Middle frontal gyrus (tissue), 1 donor: ENCODE measurements at regions not wholly inside any gene's neighbourhood (a gene's known extent, or its start where the extent isn't known, plus 50 kb on each side); places are given as distances from the start of the nearest gene placed in this dataset.
"Not testable (repeated sequence)": the region's sequence is repeated elsewhere in the genome, so short reads cannot be mapped to it uniquely, and the experiment has no call there.

ENCODE experiments used
- DNase-seq: peaks from one replicate; pipeline ENCODE4 v3.0.0-alpha.2; 2015; ENCODE audit warnings: low spot score; ENCODE audit errors: extremely low spot score

GRCh38 chr17:5747276-5747675 lies 163.0 kb upstream of the NLRP1 start:
- DNase-seq, result no peak

- no peak for DNase-seq
These were observed 163.7 kb upstream of the NLRP1 start for GRCh38 chr17:5747964-5748363.

GRCh38 chr17:5753421-5753820 lies 169.1 kb upstream of the NLRP1 start:
- no peak for DNase-seq

DNA sequence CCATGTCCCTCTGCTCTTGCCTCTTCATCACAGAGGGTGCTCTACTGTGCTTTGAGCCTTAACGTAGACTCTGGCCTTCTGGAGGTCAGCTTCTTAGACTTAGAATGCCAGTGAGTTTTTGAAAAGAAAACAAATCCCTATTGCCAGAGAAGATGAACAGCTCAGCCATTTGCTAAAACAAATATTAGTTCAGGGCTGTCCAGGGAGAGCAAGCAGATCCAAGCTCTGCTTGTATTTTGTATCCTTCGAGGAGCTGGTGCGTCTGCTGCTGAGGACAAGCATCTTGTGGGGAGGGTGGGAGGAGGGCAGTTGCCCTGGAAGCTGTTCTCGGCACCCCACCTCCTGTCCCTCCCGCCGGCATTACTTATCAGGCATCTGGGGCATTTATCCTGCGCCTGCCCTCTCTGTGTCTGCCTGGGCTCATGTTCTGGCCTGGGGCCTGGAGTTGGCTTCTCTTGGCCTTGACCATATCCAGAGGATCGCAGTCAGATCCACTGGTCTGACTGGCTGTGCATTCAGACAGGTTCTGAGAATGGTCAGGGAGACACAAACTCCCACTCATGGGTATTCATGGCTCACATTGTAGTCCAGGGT lies 173.1 kb upstream of the NLRP1 start:
- DNase-seq, result no peak

GRCh38 chr17:5758651-5759050 lies 174.3 kb upstream of the NLRP1 start:
- no peak for DNase-seq

- DNase-seq, result no peak
These were observed 175.2 kb upstream of the NLRP1 start for GRCh38 chr17:5759501-5759925.

DNA sequence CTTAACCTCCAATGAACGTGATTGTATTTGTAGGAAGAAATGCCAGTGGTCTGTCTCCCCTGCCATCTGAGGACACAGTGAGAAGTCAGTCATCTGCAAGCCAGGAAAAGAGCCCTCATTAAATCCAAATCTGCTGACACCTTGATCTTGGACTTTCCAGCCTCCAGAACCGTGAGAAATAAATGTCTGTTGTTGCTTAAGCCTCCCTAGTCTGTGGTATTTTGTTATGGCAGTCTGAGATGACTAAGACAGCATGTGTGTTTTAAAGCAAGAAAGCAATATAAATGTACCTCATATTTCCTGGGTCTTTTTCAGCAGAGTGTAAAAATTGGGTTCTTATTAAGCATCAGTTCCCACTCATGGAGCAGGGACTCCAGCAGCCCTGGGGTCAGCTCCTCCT lies 177.9 kb upstream of the NLRP1 start:
- no peak for DNase-seq

DNA sequence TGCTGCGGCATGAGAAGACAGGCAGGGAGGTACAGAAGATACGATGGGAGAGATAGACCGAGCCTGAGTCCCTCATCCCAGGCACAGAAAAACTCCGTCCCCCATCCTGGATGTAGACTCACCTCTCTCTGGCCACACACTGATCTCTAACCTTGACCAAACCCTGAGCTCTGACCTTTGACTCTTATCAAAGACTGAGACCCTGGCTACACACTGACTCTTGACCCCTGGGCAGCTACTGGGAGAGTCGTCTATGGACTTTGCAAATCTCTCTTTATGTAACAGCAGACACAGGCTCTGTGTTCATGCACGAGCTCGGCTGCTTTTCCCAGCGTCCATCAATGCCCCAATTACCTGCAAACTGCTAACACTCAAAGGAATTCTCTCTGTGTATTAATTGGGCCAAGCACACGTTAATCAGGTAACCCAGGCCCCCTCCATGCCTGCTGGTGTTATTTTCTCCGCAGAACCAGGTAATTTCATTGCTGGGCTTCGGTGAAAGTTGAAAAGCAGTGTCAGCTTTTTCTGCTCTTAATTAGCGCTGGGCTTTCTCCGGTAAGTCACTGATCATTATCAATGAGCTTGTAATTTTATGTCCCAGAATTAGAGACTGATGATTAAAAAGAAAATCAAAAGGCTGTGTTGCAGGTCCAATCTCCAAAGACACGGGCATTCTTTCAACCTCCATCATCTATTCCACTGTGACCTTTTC lies 179.4 kb upstream of the NLRP1 start:
- no peak for DNase-seq

GRCh38 chr17:5769593-5770354 lies 185.5 kb upstream of the NLRP1 start:
- DNase-seq, result no peak

- no peak for DNase-seq
These were observed 186.3 kb upstream of the NLRP1 start for GRCh38 chr17:5770441-5771270.

GRCh38 chr17:5771271-5771577 lies 186.9 kb upstream of the NLRP1 start:
- not testable (repeated sequence) for DNase-seq

DNA sequence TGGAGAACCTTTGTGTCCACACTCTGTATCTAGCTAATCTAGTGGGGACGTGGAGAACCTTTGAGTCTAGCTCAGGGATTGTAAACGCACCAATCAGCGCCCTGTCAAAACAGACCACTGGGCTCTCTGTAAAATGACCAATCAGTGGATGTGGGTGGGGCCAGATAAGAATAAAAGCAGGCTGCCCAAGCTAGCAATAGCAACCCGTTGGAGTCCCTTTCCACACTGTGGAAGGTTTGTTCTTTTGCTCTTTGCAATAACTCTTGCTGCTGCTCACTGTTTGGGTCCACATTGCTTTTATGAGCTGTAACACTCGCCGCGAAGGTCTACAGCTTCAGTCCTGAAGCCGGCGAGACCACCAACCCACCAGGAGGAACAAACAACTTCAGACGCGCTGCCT lies 187.7 kb upstream of the NLRP1 start:
- not testable (repeated sequence) for DNase-seq

- no peak for DNase-seq
These were observed 188.4 kb upstream of the NLRP1 start for GRCh38 chr17:5772720-5773119.

DNA sequence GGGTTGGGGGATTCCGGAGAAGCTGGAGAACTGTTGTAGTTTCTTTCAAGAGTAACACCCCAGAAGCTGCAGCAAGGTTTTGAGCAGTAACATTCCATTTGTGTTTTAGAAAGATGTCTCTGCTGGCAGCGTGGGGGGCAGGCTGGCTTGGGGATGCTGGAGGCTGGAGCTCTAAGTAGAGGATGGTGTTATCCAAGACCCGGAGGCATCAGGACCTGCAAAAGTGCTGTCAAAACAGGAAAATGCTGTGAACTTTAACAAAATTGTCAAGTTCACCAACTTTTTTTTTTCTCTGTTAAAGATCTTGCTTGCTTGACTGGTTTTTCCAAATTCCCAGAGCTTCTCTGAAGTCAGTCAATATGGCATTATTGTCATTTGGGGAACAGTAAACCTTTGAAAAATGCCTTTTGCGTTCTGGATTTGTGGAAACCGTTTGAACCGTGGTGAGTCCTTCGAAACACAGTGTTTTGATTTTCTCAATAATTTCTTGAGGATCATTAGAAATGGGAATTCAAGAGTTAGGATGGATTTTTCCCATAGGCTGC lies 189.6 kb upstream of the NLRP1 start:
- no peak for DNase-seq

DNA sequence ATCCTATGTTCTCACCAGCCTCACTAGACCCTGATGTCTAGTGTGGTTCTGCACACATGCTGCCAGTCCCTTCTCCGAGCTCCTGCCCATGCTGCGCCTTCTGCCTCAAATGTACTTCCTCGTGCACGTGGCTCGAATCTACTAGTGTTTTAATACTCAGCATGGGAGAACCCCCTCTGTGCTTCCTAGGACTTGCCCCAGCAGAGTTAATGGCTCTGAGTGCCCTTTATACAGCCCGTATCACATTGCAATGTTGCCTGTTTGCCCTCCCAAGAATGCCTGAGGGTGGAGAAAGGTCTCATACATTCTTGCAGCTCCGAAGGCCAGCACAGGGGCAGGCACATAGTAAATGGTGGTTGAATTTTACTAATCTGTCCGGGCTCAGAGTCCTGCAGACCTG lies 190.8 kb upstream of the NLRP1 start:
- DNase-seq, result no peak

GRCh38 chr17:5780476-5780875 lies 196.2 kb upstream of the NLRP1 start:
- no peak for DNase-seq

- DNase-seq, result no peak
These were observed 197.1 kb upstream of the NLRP1 start for GRCh38 chr17:5781236-5781927.

DNA sequence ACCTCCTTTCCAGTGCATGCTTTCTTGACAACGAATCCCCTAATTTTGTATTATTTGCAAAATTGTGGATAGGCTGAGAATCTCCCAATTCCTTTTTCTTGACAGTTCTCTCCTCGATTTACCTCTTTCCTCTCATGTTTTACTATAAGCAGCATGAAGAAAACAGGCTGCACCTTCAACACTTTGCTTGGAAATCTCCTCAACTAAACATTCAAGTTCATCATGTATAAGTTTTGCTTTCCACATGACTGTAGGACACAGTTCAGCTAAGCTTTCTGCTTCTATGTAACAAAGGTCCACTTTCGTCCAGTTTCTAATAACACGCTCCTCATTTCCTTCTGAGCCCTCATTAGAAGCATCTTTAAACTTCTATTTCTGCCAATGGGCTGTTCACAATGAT lies 199.0 kb upstream of the NLRP1 start:
- DNase-seq, result no peak

DNA sequence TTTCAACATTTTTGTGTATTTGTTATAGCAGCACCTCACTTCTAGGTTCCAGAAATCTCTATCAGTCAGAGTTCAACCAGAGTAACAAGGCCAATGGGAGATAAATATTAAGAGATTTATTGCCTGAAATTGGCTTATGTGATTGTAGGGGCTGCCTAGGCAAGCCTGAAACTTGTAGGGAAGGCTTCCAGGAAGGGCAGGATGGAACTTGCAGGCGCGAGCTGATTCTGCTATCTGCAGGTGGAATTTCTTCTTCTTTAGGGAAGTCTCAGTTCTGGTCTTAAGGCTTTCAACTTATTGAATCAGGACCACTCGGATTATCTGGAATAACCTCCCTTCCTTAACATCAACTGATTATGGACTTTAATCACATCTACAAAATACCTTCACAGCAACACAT lies 199.5 kb upstream of the NLRP1 start:
- DNase-seq, result no peak

- no peak for DNase-seq
These were observed 200.5 kb upstream of the NLRP1 start for GRCh38 chr17:5784791-5785190.

DNA sequence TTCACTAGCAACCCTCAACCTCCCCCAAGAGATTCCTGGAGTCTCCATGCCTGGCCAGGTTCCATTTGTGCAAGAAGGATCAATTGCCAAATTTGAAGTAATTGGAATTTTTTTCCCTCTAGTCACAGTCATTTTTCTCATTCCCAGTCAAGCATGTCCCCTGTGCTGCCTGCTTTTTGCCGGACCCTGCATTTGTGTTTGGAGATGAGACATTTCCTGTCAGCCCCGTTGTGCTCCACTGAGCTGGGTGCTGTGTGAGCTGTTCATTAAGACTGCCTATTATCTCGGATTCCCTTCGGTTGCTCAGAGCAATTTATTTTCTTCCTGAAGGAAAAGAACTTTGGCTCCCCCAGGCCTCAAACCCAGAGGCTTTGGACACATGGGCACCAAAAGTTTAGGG lies 201.0 kb upstream of the NLRP1 start:
- no peak for DNase-seq
